GM12875 (cell line): ENCODE measurements at regions not wholly inside any gene's neighbourhood (a gene's known extent, or its start where the extent isn't known, plus 50 kb on each side); places are given as distances from the start of the nearest gene placed in this dataset.

ENCODE experiments used
- H3K4me3 ChIP-seq: one replicate; pipeline ENCODE4 v1.5.1; 2011; ENCODE audit warnings: low read depth, low read length, control low read depth
- TF ChIP-seq, protein P1 (sequence below): IDR thresholded peaks from 2 replicates; pipeline ENCODE4 v1.5.1; 2011; ENCODE audit warnings: low read depth, mild to moderate bottlenecking, control low read depth, inconsistent platforms, low read length, moderate library complexity, borderline replicate concordance; ENCODE audit not compliant: insufficient read depth

DNA sequence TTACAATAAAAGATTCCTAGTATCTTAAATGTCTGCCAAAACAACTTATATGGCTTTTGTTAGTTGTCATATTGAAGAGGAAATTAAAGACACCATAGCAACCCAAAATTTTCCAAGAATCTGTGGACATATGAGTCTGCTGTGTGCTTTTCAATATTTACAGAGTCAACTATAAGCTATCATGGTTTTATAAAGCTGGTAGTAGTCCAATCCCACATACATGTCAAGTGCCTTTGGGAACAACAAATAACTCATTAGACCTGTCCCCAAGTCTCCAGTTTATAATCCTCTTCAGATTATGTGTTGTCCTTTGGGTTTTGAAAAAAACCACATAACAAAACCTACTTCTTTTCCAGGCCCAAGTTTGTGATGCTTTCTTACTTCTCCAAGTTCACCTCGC is 293.8 kb upstream of the USP25 start:
- no peak overlapping the region for H3K4me3 ChIP-seq

DNA sequence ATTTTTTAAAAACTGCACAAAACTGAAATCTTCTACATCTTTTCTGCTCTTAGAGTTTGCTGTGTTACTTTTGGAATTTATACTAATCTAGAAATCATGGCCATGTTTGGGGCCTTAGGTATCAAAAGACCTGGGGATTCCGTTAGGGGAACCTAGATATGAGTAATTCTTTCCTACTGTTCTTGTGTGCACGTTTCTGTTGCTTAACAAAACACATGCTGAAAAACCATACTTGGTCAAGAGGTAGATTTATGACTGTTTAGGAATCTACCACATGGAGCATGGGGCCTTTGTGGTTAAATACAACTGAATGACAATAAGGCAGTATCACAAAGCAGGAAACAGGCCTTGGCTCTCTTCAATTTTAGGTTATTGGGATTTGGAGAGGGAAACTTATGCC is 291.9 kb upstream of the USP25 start:
- H3K4me3 ChIP-seq: no peak overlapping the region
- TF ChIP-seq, protein P1, sequence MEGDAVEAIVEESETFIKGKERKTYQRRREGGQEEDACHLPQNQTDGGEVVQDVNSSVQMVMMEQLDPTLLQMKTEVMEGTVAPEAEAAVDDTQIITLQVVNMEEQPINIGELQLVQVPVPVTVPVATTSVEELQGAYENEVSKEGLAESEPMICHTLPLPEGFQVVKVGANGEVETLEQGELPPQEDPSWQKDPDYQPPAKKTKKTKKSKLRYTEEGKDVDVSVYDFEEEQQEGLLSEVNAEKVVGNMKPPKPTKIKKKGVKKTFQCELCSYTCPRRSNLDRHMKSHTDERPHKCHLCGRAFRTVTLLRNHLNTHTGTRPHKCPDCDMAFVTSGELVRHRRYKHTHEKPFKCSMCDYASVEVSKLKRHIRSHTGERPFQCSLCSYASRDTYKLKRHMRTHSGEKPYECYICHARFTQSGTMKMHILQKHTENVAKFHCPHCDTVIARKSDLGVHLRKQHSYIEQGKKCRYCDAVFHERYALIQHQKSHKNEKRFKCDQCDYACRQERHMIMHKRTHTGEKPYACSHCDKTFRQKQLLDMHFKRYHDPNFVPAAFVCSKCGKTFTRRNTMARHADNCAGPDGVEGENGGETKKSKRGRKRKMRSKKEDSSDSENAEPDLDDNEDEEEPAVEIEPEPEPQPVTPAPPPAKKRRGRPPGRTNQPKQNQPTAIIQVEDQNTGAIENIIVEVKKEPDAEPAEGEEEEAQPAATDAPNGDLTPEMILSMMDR: no peak

More for the DNA sequence above, 293.8 kb upstream of the USP25 start:
- TF ChIP-seq, protein P1: no peak

DNA sequence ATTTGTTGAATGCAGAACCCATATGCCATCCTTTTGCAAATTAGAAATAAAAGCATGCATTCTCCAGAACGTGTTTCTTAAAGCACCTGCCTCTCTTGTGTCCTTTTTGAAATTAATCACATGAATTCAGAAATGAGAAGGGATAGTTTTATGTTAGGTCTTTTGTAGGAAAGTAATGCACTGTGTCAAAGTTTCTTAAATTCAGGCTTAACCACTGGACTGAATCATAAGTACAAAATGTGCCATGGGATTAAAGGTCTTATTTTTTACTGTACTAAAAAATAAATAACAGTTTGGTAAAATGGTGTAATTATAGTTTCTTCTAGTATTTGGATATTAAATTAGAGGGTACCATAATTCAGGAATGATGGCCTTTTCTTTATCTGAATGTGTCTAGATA is 290.1 kb upstream of the USP25 start:
- TF ChIP-seq, protein P1: no peak
- H3K4me3 ChIP-seq: no peak overlapping the region

DNA sequence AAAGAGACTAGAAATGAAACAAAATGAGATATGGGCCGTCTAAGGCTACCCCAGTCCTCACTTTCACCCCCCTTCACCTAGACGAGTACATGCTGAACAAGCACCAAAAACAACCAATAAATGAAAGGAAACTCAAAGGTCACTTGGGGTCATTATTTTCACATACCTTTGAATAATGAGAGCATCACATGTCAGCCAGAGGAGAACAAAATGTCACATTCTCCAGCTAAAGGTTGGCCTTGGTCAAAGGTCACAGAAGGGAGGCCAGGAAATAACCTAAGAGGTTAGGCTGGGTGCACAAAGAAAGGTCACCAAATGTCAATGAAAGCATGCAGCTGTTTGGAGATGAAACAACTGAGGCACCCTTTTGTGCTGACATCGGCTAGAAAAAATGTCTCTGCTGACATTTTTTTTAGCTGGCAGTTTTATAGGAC is 288.7 kb upstream of the USP25 start:
- H3K4me3 ChIP-seq: no peak overlapping the region
- TF ChIP-seq, protein P1: no peak

DNA sequence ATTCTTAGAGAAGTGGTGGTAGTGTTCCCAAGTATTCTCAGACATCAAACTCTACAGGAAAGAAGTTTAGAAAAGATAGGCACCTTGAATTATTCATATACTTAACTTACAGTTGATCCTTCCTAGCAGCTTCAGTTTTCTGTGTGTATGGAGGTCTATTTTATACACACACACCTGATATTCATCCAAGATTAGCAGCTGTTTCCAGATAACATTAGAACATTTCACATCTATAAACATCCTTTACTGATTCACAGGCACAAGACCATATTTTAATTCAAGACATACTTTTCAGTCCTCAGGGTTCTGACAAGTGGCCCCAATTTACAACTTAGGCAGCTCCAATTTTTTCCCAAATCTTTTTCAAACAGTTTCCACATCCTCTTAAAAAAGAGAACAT is 287.8 kb upstream of the USP25 start:
- TF ChIP-seq, protein P1: no peak
- H3K4me3 ChIP-seq: no peak overlapping the region

DNA sequence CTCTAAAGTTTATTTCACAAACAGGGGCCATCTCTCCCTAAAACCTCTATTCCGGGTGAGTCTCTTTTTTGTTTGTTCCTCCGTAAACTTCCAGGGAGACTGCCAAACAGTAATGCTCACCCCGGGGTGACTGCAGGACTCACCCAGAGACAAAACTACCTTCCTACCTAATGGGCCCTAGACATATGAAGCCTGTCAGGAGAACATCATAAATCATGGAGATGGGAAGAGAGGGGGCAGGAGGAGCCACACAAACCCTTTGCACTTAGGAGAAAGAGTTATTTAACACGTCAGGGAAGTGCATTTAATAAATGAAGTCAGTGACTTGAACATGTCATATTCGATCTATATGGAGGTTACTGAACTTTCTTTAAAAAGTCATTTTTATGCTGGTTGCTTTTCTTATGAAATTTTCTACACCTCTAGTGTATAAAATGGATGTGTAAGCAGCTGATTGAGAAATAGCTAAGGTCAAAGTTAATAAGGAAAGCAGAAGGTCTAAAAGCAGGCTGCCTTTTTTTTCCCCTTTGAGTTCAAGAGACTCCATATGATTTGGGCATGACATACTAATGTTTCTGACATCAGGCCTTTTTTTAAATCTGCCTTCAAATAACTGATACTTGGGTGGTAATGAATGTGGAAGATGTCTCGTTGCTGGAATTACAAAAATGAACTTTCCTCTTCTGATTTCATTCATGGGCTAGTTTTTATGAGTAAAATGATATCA is 286.9 kb upstream of the USP25 start:
- TF ChIP-seq, protein P1: no peak
- H3K4me3 ChIP-seq: no peak overlapping the region

DNA sequence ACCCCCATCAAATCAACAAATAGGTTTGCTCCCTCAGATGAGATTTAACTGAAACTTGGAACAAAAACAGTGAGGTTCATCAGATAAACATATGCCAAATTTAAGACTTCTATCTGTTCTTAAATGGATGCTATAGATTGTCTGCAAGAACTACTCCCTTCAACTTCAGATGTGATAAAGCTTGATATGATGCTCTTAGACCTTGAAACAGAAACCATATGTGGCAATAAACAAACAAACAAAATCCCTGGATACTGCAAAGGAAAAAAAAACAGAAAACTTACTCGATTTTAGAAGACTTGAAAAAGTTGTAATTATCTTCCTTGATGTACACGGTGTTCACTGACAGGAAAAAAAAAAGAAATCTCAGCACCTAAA is 286.1 kb upstream of the USP25 start:
- H3K4me3 ChIP-seq: no peak overlapping the region
- TF ChIP-seq, protein P1: no peak
